ENCODE measurements at regions not wholly inside any gene's neighbourhood (a gene's known extent, or its start where the extent isn't known, plus 50 kb on each side); places are given as distances from the start of the nearest gene placed in this dataset.

DNA sequence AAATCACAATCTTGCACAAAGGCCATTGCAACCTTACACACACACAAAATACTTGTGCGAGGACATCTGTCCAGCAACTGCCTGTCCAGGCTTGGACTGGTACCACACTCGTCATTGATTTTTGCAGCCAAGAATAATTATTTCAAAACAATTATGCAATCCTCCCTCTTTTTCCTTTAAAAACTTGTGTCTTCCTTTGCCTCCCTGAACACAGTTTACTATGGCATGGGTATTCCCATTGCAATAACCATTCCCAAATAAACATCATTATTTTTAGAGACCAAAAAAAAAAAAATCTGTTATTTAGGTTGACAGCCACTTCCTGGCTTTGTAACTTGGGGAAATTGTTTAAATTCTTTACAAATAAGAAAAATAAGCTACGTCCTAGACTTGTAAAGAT, 54.0 kb downstream of the C11orf91 start:
- DNase-seq: no peak

DNA sequence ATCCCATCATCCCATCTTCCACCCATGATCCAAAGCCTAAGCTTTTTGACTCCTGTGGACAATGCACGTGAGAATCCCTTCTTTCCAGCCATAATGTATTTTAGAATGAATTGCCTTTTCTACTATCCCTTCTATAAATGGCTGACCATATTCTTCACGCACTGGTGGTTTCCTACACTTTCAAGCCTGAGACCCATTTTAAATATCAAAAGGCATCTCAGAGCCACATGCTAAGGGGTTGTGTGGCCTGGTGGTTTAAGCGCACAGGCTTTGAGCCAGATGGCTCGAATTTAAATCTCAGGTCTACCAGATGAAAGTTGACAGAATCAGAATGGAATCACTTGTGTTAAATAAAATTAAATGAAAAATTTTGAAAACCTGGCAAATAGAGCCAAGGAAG, 54.5 kb downstream of the C11orf91 start:
- no peak for DNase-seq

DNA sequence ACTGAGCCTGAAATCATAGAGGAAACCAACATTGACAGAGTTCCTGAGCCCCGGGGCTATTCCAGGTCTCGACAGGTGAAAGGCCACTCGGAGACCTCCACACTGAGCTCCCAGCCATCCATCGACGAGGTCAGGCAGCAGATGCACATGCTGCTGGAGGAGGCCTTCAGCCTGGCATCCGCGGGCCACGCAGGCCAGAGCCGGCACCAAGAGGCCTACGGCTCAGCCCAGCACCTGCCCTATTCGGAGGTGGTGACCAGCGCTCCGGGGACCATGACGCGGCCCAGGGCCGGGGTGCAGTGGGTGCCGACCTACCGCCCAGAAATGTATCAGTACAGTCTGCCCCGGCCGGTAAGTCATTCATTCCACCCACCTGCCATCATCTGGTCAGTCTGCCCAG, 54.9 kb downstream of the C11orf91 start:
- DNase-seq: no peak

GRCh38 chr11:33643167-33643824, 57.3 kb downstream of the C11orf91 start:
- no peak for DNase-seq

DNA sequence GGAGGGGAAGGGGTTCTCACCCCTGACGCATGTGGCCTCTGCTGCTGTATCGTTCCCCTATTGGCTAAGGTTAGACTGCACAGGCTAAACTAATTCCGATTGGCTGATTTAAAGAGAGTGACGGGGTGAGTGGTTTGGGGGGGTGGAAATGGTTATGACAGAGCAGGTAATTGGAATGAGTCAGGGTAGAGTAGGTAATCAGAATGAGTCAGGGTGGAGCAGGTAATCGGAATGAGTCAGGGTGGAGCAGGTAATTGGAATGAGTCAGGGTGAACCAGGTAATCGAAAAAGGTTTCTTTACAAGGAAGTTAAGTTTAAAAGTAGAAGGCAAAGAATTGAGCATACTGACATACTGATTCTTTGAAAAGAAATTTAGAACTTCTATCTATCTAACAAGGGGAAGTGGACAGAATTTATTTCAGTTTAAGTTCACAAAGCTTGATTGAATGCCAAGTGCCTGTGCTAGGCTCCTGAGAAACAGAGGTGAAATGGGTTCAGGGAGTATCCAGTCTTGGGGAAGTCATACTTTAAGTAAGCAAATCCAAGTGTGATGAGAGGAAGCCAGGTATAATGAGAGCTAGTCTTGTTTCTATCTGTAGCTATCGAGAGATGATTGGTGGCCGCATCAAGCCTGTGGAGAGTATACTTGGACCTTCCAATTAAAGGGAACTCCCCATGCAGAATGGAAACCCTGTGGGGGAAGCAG, 58.0 kb downstream of the C11orf91 start:
- no peak for DNase-seq

DNA sequence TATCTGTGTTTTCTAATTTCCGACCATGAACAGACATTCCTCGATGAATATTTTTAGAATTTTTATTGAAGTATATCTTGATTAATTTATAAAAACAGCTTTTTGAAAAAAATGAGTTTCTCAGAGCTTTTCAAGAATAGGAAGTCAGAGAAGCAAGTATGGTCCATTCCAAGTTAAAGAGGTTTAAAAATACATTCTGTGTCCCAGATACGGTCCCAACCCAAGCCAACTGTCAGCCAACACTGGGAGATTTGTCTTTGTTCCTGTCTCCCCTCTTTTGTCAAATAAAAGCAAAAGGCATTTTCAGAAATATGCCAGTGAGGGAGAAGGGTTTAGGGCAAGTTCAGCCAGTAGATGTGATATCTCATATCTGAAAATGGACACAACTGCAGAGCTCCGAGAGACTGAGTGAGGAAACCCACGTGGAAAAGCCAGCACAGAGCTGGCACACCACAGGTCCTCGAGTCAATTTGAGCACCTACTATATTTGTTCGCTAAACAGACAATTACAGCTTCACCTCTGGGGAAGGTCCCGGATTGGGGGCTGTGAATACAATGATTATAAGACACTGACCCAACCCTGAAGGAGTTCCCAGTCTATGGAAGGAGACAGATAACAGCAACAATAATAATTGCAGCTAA, 59.8 kb downstream of the C11orf91 start:
- no peak for DNase-seq

DNA sequence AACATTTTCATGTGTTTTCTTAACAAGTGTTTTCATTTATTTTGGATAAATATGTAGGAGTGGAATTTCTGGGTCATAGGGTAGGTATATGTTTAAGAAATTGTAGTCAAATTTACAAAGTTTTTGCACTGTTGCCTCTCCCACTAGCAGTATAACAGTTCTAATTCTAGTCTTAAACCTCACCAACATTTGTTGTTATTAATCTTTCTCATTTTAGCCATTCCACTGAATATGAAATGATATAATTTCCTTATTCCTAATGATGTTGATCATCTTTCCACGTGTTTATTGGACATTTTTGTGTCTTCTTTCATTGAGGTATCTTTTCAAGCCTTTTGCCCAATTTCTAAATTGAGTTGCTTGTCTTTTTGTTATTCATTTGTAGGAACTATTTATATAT, 62.0 kb downstream of the C11orf91 start:
- no peak for DNase-seq

- no peak for DNase-seq
These were observed 64.5 kb downstream of the C11orf91 start for GRCh38 chr11:33636104-33636503.

- DNase-seq: no peak
These were observed 65.5 kb downstream of the C11orf91 start for GRCh38 chr11:33635161-33635560.

- DNase-seq: no peak
These were observed 66.3 kb downstream of the C11orf91 start for GRCh38 chr11:33634291-33634834.

DNA sequence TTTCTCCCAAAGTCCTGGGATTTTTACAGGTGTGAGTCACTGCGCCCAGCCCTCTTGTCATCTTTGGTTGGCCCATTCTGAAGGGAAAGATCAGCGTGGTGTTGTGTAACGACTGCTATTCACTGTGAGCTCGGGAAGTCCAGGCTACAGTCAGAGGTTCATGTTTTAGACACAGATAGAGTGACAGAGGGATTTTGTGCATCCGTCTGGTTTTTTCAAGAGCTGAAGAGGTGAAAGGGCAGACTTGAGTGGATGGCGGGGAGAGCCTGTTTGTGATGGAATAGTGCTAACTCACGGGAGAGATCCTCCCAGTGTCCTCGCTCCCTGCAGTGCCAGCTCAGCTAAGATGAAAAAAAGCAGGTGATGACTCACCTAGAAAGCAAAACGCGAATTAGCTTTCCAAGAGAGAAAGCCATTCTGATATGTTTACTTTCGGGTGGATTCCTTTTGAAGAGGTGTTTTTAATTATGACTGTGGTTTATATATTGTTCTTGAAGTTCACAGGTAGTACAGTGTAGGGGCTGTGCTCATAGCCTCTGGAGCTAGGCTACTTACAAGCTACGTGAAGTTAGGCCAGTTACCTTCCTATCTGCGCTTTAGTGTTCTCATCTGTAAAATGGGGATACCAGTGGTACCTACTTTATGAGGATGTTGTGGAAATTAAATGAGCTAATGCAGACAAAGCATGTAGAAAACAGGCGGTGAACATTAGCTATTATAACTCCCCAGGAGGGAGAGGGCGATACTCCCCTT, 67.2 kb downstream of the C11orf91 start:
- DNase-seq: no peak

DNA sequence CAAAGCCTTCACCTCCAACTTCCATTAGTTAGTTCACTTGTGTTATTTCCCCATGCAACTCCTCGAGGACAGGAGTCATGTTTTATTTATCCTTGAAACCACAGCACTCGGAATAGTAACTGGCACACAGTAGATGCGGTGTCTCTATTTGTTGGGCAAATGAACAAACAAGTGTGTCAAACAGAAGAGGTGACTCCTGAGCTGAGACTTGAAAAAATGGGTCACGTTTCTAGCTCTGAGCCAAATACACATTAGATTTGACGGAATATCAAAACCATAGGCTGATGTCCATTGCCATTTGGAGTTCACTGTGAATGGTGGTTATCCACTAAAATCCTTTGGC, 68.9 kb downstream of the C11orf91 start:
- DNase-seq: no peak

- DNase-seq: no peak
These were observed 69.5 kb downstream of the C11orf91 start for GRCh38 chr11:33630936-33631748.

- DNase-seq: no peak
These were observed 76.5 kb downstream of the C11orf91 start for GRCh38 chr11:33624083-33624482.

DNA sequence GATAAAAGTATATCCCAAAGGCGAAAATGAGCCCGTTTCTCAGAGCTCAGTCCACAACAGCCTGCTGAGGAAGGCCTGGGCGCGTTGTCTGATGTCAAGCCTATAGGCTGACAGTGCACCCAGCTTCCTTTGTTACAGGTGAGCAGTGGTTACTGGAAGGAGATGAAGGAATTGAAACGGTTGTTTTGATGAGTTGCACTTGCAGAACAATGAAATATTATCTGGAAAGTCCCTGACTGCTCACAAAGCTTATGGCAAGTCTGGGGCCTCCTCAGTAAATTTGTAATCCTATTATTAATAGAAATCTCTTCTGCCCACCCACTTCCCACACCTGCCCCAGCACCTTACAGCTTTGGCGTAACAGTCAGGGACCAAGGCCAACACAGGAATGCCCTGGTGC, 77.8 kb downstream of the C11orf91 start:
- no peak for DNase-seq

GRCh38 chr11:33622186-33622585, 78.4 kb downstream of the C11orf91 start:
- DNase-seq: no peak

GRCh38 chr11:33620423-33621171, 80.0 kb downstream of the C11orf91 start:
- DNase-seq: no peak

- no peak for DNase-seq
These were observed 81.7 kb downstream of the C11orf91 start for GRCh38 chr11:33618956-33619355.

DNA sequence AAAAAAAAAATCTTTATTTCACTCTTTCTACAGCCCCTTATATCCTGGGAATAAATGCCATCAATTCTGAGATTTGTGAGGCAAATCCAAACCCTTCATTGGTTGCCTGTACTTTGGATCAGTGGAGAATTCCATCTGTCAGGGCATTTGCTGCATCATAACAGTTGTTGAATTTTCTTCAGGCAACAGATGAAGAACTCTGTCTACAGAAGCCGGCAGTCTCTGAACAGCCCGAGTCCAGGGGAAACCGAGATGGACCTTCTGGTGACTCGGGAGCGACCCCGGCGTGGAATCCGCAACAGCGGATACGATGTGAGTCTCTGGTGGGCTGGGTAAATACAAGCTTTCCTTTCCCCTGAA, 82.3 kb downstream of the C11orf91 start:
- DNase-seq: no peak

- no peak for DNase-seq
These were observed 82.8 kb downstream of the C11orf91 start for GRCh38 chr11:33617672-33618350.

DNA sequence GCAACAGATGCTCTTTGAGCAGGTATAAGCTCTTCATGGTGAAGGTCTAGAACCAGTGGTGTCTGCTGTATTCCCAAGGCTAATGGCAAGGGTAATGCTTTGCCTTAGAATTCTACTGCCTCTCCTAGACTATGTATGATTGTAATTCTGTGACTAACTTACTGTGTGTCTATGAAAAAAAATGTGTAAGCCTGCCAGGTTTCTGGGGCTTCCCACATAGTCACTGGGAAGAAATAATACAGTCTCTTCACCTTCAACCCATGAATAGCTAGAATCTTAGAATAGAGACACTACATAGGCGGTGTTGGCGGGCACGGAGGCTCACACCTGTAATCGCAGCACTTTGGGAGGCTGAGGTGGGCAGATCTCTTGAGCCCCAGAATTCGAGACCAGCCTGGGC, 84.1 kb downstream of the C11orf91 start:
- DNase-seq: no peak
